ENCODE measurements at regions not wholly inside any gene's neighbourhood (a gene's known extent, or its start where the extent isn't known, plus 50 kb on each side); places are given as distances from the start of the nearest gene placed in this dataset.

DNA sequence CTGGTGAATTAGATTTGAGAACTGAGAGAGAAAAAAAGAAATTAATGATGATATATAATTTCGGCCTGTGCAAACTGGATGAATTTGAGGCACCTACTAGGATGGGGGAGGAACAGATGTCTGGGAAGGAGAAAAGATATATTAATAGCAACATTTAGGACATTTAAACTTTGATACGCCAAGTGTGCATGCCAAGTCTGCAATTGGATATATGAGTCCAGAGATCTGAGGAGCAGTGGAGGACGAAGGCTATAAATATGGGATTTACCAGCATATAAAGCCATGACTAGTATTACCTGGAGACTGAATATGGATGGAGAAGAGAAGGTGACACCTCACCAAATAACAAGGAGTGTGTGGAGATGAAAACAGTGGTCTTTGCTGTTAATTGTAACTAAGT lies 272.6 kb upstream of the HSF2 start:
- no peak overlapping the region for H3K9ac ChIP-seq (ENCODE audit: low read depth in 1 of 2, low read length in 2 of 2)
- 74% methylated on average over 3 of the region's 3 CpGs for WGBS
- TF ChIP-seq CTCF (IDR thresholded peaks at IDR 0.05; ENCODE audit: low read depth, low read length, missing input control) (no peak), RXRA (IDR thresholded peaks at IDR 0.05) (no peak), FOXA2 (IDR thresholded peaks at IDR 0.05) (no peak)

GRCh38 chr6:122128445-122128844 lies 271.0 kb upstream of the HSF2 start:
- no peak for DNase-seq (ENCODE audit: low spot score)
- Histone ChIP-seq H3K9ac (ENCODE audit: low read depth in 1 of 2, low read length in 2 of 2) (no peak overlapping the region), H3K4me3 (ENCODE audit: low read depth in 1 of 3, low read length in 3 of 3) (no peak overlapping the region), H3K4me1 (ENCODE audit: control insufficient read depth in 4 of 4, insufficient read depth in 4 of 4, low read length in 3 of 4) (no peaks in the 10 kb centered on the region), H3K27ac (ENCODE audit: low read depth in 1 of 2, low read length in 2 of 2) (no peak overlapping the region), H3K27me3 (ENCODE audit: control insufficient read depth in 4 of 4, insufficient read depth in 4 of 4, low read length in 3 of 4) (no peaks in the 10 kb centered on the region), H3K36me3 (ENCODE audit: control insufficient read depth in 4 of 4, insufficient read depth in 3 of 4, low read depth in 1 of 4, low read length in 3 of 4) (no peaks in the 10 kb centered on the region), H3K9me3 (ENCODE audit: control insufficient read depth in 4 of 4, low read length in 3 of 4) (no peaks in the 10 kb centered on the region)
- no peak for TF ChIP-seq YY1 (IDR thresholded peaks at IDR 0.05)
- TF ChIP-seq, protein P1, sequence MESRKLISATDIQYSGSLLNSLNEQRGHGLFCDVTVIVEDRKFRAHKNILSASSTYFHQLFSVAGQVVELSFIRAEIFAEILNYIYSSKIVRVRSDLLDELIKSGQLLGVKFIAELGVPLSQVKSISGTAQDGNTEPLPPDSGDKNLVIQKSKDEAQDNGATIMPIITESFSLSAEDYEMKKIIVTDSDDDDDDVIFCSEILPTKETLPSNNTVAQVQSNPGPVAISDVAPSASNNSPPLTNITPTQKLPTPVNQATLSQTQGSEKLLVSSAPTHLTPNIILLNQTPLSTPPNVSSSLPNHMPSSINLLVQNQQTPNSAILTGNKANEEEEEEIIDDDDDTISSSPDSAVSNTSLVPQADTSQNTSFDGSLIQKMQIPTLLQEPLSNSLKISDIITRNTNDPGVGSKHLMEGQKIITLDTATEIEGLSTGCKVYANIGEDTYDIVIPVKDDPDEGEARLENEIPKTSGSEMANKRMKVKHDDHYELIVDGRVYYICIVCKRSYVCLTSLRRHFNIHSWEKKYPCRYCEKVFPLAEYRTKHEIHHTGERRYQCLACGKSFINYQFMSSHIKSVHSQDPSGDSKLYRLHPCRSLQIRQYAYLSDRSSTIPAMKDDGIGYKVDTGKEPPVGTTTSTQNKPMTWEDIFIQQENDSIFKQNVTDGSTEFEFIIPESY (IDR thresholded peaks at IDR 0.05), result no peak
- TF ChIP-seq NR2F2 (IDR thresholded peaks at IDR 0.05), result no peak
- no peak for TF ChIP-seq JUND (IDR thresholded peaks at IDR 0.05)
- TF ChIP-seq GABPA (IDR thresholded peaks at IDR 0.05 in 1 of 2, conservative IDR thresholded peaks at IDR 0.05 in 1 of 2), result no peak
- TF ChIP-seq CTCF (IDR thresholded peaks at IDR 0.05; ENCODE audit: low read depth, low read length, missing input control), result no peak
- TF ChIP-seq RXRA (IDR thresholded peaks at IDR 0.05), result no peak
- TF ChIP-seq FOXA2 (IDR thresholded peaks at IDR 0.05), result no peak
- no peak for TF ChIP-seq HNF4A (conservative IDR thresholded peaks at IDR 0.05)
- TF ChIP-seq EGR1 (IDR thresholded peaks at IDR 0.05; ENCODE audit: low read depth in 2 of 2), result no peak
- WGBS, result 48% methylated on average over 1 of the region's 1 CpG

More for the DNA sequence above, 272.6 kb upstream of the HSF2 start:
- Histone ChIP-seq H3K9me3 (ENCODE audit: control insufficient read depth in 4 of 4, low read length in 3 of 4) (no peaks in the 10 kb centered on the region), H3K4me1 (ENCODE audit: control insufficient read depth in 4 of 4, insufficient read depth in 4 of 4, low read length in 3 of 4) (no peaks in the 10 kb centered on the region), H3K4me3 (ENCODE audit: low read depth in 1 of 3, low read length in 3 of 3) (no peak overlapping the region), H3K36me3 (ENCODE audit: control insufficient read depth in 4 of 4, insufficient read depth in 3 of 4, low read depth in 1 of 4, low read length in 3 of 4) (no peaks in the 10 kb centered on the region), H3K27me3 (ENCODE audit: control insufficient read depth in 4 of 4, insufficient read depth in 4 of 4, low read length in 3 of 4) (no peaks in the 10 kb centered on the region), H3K27ac (ENCODE audit: low read depth in 1 of 2, low read length in 2 of 2) (no peak overlapping the region)
- DNase-seq (ENCODE audit: low spot score), result no peak

DNA sequence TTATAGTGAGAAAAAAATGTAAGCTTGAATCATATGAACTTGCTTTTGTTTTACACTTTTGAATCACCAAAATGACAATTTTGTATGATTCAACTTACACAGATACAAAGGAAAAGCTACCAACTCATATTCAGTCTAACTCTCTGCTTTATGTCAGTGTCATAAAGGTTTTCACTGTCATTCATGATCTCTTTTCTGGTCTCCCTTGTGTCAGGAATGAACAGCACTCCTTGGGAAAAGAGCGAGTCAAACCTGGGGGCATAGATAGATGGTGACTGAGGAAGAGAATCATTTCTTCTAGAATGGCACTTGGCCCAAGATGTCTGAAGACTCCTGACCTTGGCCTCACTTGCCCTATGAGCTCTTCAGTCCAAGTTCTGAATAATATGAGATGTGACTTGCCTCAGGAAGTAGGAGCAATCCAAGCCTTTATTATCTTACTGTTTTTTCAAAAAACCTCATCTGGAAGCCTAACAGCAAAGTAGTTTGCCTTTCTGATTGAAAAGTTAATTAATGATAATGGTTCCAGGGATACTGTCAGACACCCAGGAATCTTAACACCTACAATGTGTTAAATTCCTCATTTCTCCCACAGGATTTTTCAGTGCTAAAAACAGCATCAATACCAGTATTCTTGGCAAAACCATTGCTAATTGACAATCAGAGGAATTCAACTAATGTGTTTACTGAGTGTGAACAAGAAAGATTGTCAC lies 270.0 kb upstream of the HSF2 start:
- no peak overlapping the region for H3K27ac ChIP-seq (ENCODE audit: low read depth in 1 of 2, low read length in 2 of 2)
- H3K36me3 ChIP-seq (ENCODE audit: control insufficient read depth in 4 of 4, insufficient read depth in 3 of 4, low read depth in 1 of 4, low read length in 3 of 4), result no peaks in the 10 kb centered on the region
- no peak for DNase-seq (ENCODE audit: low spot score)
- no peaks in the 10 kb centered on the region for H3K9me3 ChIP-seq (ENCODE audit: control insufficient read depth in 4 of 4, low read length in 3 of 4)
- WGBS, result 72% methylated on average over 1 of the region's 1 CpG
- H3K27me3 ChIP-seq (ENCODE audit: control insufficient read depth in 4 of 4, insufficient read depth in 4 of 4, low read length in 3 of 4), result no peaks in the 10 kb centered on the region
- no peak overlapping the region for H3K9ac ChIP-seq (ENCODE audit: low read depth in 1 of 2, low read length in 2 of 2)
- no peak overlapping the region for H3K4me3 ChIP-seq (ENCODE audit: low read depth in 1 of 3, low read length in 3 of 3)
- no peak for TF ChIP-seq GABPA (IDR thresholded peaks at IDR 0.05 in 1 of 2, conservative IDR thresholded peaks at IDR 0.05 in 1 of 2)
- H3K4me1 ChIP-seq (ENCODE audit: control insufficient read depth in 4 of 4, insufficient read depth in 4 of 4, low read length in 3 of 4), result no peaks in the 10 kb centered on the region

All from liver (tissue), 8 donors.